HK-2 (cell line): ENCODE measurements at regions not wholly inside any gene's neighbourhood (a gene's known extent, or its start where the extent isn't known, plus 50 kb on each side); places are given as distances from the start of the nearest gene placed in this dataset.
"Not testable (repeated sequence)": the region's sequence is repeated elsewhere in the genome, so short reads cannot be mapped to it uniquely, and the experiment has no call there.

ENCODE experiments used
- DNase-seq: peaks from one replicate; pipeline ENCODE4 v3.0.0-alpha.2; 2018; ENCODE audit not compliant: unreplicated experiment

DNA sequence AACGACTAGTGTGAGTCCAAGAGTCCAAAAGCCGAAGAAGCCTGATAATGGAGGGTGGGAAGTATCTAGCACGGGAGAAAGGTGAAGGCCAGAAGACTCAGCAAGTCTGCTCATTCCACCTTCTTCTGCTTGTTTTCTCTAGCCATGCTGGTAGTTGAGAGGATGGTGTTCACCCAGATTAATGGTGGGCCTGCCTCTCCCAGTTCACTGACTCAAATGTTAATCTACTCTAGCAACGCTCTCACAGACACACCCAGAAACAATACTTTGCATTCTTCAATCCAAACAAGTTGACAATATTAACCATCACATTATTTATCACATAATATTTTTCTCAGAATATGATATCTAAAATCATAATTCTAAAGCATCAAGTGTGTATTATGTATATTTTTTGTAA lies 1055.1 kb upstream of the PCDH10 start:
- no peak for DNase-seq

DNA sequence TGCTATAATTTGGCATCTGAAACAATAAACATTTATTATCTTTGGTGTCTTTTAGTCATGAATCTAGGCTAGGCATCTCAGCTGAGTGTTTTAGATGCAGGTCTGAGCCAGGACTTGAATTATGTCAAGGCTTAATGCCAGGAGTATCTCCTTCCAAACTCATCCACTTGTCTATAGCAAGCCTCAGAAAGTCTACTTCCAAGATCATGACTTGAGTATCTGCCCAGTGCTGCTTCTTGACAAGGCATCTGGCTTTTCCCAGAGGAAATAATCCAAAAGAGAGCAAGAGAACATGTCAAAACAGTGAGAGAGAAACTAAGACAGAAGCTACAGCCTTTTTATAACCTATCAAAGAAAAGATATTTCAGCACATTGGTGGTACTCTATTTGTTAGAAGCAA lies 1052.1 kb upstream of the PCDH10 start:
- DNase-seq: no peak

DNA sequence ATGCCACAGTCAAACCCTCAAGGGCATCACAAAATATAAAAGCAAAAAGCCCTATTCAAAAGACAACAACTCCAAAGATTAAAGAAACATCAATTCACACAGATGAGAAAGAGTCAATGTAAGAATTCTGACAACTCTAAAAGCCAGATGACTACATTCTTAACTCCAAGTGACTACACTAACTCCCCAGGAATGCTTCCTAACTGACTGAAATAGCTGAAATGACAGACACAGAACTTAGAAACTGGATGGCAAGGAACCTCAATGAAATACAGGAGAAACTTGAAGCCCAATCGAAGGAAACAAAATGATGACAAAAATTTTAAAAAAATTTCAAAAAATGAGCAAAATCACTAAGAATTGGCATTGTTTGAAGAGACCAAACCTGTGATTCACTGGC lies 1047.6 kb upstream of the PCDH10 start:
- DNase-seq: no peak

- DNase-seq: no peak
Observed at GRCh38 chr4:132108784-132109183, 1040.3 kb upstream of the PCDH10 start.

DNA sequence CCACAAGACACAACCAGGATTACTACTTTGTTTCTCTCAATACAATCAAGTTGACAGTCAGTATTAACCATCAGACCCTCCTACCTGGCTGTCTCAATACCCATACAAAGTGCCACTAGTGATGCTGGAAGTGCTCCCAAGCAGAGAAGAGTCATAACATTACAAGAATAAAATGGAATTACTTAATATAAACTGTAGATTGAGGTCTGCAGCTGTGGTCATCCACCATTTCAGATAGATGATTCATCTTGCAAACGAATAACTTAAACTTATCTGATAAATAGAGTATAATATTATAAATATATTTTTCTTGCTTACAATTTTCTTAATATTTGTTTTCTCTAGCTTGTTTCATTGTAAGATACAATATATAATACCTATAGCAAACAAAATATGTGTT lies 1034.2 kb upstream of the PCDH10 start:
- DNase-seq: no peak

DNA sequence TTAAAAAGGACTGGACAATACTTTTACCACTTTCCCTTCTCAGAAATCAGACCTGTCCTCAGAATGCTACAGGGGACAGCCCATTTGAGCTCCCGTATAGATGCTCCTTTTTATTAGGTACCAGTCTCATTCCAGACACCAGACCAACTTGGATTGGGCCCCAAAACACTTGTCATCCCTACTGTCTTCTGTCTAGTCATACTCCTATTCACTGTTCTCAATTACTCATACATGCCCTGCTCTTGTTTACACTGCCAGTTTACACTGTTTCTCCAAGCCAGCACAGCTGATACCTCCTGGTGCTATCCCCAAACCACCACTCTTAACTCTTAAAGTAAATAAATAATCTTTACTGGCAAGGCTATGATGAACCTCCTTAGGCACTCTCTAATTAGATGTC lies 1026.4 kb upstream of the PCDH10 start:
- not testable (repeated sequence) for DNase-seq

GRCh38 chr4:132123870-132124623 lies 1025.0 kb upstream of the PCDH10 start:
- DNase-seq: peak; percentile 5

GRCh38 chr4:132124624-132124974 lies 1024.5 kb upstream of the PCDH10 start:
- DNase-seq: no peak

GRCh38 chr4:132125131-132125530 lies 1024.0 kb upstream of the PCDH10 start:
- no peak for DNase-seq

DNA sequence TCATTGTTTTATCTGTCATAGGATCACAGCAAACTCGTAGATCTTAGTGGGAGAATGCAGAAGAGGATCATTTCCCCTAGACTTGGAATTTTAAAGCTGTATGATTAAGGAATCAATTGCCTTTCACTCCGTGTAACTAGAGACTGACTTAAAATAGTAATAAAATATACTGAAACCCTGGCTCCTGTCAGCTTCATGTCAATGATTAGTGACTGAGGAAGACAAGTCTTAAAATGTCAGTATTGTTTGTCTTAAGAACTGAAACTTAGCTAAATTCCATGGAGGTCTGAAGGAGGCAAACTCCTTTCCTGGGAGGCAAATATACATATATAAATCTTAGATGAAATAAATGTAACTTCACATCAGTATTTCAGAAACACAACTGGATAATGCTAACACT lies 1016.7 kb upstream of the PCDH10 start:
- no peak for DNase-seq

- DNase-seq: no peak
Observed at GRCh38 chr4:132169660-132170059, 979.4 kb upstream of the PCDH10 start.

- peak; percentile 20 for DNase-seq
Observed at GRCh38 chr4:132180020-132180427, 969.1 kb upstream of the PCDH10 start.

- DNase-seq: no peak
Observed at GRCh38 chr4:132195176-132195575, 953.9 kb upstream of the PCDH10 start.

- no peak for DNase-seq
Observed at GRCh38 chr4:132203618-132204017, 945.5 kb upstream of the PCDH10 start.

DNA sequence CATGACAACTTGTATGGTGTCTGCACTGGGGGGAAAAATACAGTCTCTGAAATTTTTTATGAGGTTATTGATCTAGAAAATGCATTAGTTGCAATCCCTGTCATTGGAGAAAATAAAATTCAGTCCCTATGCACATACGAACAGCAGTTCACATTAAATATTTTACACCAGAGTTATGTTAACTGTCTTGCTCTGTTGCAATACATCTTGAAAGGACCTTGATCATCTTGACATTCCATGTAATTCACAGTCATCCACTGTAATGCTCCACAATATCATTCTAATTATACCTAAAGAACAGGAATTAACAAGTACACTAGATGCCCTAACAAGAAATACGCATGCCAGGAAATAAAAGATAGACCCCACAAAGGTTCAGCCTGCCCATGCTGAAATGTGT lies 934.6 kb upstream of the PCDH10 start:
- DNase-seq: no peak

- DNase-seq: no peak
Observed at GRCh38 chr4:132218406-132218805, 930.7 kb upstream of the PCDH10 start.

DNA sequence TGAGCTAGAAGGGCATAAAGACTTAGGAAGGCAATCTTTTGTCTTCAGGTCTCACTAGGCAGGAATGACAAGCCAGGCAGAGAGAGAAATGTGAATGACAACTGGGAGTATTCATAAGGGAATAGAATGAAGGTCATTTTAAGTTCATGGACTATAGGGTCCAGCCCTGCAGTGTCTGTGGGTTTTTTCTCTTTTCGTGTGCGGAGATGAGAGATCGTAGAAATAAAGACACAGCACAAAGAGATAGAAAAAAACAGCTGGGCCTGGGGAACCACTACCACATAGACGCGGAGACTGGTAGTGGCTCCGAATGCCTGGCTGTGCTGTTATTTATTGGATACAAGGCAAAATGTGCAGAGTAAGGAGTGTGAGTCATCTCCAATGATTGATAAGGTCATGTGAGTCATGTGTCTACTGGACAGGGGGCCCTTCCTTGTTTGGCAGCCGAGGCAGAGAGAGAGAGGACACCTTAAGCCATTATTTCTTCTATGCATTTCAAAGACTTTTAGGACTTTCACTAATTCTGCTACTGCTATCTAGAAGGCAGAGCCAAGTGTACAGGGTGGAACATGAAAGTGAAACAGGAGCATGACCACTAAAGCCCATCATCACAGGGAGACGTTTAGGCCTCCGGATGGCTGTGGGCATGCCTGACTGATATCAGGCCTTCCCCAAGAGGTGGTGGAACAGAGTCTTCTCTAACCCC lies 921.8 kb upstream of the PCDH10 start:
- DNase-seq: no peak

- not testable (repeated sequence) for DNase-seq
Observed at GRCh38 chr4:132227857-132228165, 921.3 kb upstream of the PCDH10 start.

GRCh38 chr4:132228676-132229075 lies 920.4 kb upstream of the PCDH10 start:
- no peak for DNase-seq

DNA sequence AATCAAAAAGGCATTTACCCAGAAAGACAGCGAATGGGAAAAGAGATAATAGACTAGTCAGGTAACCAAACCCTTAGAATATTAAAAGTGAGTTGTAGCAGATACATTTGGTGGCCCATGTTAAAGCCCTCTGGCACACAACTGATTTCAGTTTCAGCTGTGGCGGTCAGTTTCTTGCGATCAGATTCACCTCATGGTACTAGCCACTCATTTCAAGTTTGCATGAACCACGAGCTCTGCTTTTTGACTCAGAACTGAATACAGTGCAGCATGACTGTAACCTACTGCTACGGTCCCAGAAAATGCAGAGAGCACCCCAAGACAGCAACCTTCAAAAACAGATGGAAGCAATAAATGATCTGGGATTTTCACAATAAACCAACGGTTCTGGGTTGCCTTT lies 919.1 kb upstream of the PCDH10 start:
- no peak for DNase-seq

DNA sequence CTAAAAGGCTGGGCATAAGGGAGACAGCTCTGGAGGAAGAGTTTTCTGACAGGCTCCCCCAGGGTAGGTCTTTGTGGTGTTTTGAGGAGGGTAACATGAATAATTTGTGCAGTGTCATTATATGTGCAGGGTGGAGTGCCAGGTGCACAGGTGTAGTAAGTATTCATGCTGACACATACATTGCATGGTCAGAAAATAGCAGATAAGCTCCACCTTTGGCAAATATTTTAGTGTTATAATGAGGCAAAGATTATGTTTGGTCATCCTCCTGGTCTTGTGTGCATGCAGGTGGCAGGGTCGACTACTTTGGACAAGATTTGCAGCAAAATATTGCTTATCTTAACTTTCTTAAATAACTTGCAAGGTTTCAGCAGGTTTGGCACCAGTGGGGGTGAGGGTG lies 910.4 kb upstream of the PCDH10 start:
- no peak for DNase-seq

DNA sequence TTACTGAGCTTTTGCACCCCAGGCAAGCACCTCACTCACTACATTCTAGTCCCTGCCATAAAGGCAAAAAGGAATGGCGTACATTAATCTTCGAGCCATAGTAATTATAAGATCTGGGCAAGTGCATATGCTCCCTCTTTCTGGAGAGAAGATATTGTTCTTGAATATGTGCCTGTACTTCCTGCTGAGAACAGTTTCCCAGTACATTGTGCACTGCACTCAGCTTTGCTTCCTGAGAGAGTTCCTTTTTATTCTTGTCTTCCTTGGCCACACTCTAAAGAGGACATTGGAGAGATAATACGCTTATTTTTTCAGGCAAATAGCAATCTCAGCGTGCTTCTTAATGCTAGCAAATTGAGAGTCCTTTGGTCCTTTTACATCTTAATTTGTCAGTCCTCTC lies 909.0 kb upstream of the PCDH10 start:
- DNase-seq: no peak

DNA sequence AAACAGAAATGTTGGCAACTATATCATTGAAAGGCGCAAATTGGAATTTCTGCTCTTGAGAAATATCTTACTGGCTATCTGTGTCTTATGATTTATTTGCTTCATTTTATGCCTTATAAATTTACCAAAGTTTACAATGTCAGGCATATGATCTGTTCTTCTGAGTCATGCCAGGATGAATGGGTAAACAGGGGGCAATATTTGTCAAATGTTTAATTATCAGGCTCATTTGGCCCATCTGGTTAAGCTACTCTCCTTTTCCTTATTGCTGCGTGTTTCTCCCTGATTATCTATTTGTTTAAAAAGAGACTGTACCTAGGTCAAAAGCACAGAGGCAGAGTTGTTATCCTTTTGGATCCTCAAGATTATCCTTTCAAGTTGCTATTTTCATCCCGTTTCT lies 903.8 kb upstream of the PCDH10 start:
- DNase-seq: no peak

- DNase-seq: no peak
Observed at GRCh38 chr4:132264176-132264575, 884.9 kb upstream of the PCDH10 start.
